HG03469 (cell line): ENCODE measurements at regions not wholly inside any gene's neighbourhood (a gene's known extent, or its start where the extent isn't known, plus 50 kb on each side); places are given as distances from the start of the nearest gene placed in this dataset.
A peak's percentile ranks its signal among the peaks of the same experiment; 100 is the strongest.
"Not testable (repeated sequence)": the region's sequence is repeated elsewhere in the genome, so short reads cannot be mapped to it uniquely, and the experiment has no call there.

Experiments used
- ATAC-seq: cut with Tn5 transposase; IDR thresholded peaks from one replicate; pipeline ENCODE4 v1.9.1; 2021; ENCODE audit warnings: mild to moderate bottlenecking, moderate library complexity, moderate number of reproducible peaks; ENCODE audit not compliant: unreplicated experiment

GRCh38 chr4:42205541-42205940 is 53.1 kb upstream of the BEND4 start:
- ATAC-seq = no peak

GRCh38 chr4:42216664-42217063 is 64.2 kb upstream of the BEND4 start:
- ATAC-seq = no peak

- no peak for ATAC-seq
Observed at GRCh38 chr4:42225286-42225685, 72.8 kb upstream of the BEND4 start.

GRCh38 chr4:42234817-42235216 is 82.4 kb upstream of the BEND4 start:
- no peak for ATAC-seq

- ATAC-seq = no peak
Observed at GRCh38 chr4:42235304-42236021, 83.0 kb upstream of the BEND4 start.

GRCh38 chr4:42237010-42237409 is 84.6 kb upstream of the BEND4 start:
- no peak for ATAC-seq

- no peak for ATAC-seq
Observed at GRCh38 chr4:42237451-42237850, 85.0 kb upstream of the BEND4 start.

GRCh38 chr4:42248972-42249371 is 96.5 kb upstream of the BEND4 start:
- ATAC-seq = no peak

- no peak for ATAC-seq
Observed at GRCh38 chr4:42252315-42252714, 99.9 kb upstream of the BEND4 start.

GRCh38 chr4:42257645-42258044 is 105.2 kb upstream of the BEND4 start:
- ATAC-seq = not testable (repeated sequence)

- no peak for ATAC-seq
Observed at GRCh38 chr4:42262701-42263490, 110.4 kb upstream of the BEND4 start.

GRCh38 chr4:42265782-42266602 is 113.5 kb upstream of the BEND4 start:
- no peak for ATAC-seq

- ATAC-seq = no peak
Observed at GRCh38 chr4:42267724-42268123, 115.3 kb upstream of the BEND4 start.

GRCh38 chr4:42268824-42269223 is 116.4 kb upstream of the BEND4 start:
- ATAC-seq = no peak

GRCh38 chr4:42271096-42271495 is 118.6 kb upstream of the BEND4 start:
- no peak for ATAC-seq

GRCh38 chr4:42277291-42277690 is 120.0 kb upstream of the SHISA3 start:
- no peak for ATAC-seq

- ATAC-seq = no peak
Observed at GRCh38 chr4:42278709-42279324, 118.5 kb upstream of the SHISA3 start.

GRCh38 chr4:42280327-42281095 is 116.8 kb upstream of the SHISA3 start:
- ATAC-seq = no peak

GRCh38 chr4:42281324-42282020 is 115.8 kb upstream of the SHISA3 start:
- peak; percentile 31 for ATAC-seq
